ENCODE measurements at regions not wholly inside any gene's neighbourhood (a gene's known extent, or its start where the extent isn't known, plus 50 kb on each side); places are given as distances from the start of the nearest gene placed in this dataset.

- no peaks in the 10 kb centered on the region for H3K36me3 ChIP-seq (ENCODE audit: control insufficient read depth in 2 of 3, insufficient read depth in 3 of 3, low read length in 3 of 3)
- H3K27ac ChIP-seq (ENCODE audit: low read depth in 2 of 2, low read length in 2 of 2) = no peak overlapping the region
- DNase-seq (no peak), FAIRE-seq (no peak)
- intact Hi-C loops (cut with DNase I) = no loop called here
- no peaks in the 10 kb centered on the region for H3K27me3 ChIP-seq (ENCODE audit: control insufficient read depth, insufficient read depth, low read length)
- peaks cover 0 to 5% (median 0%) of the 10 kb centered on the region in 3 donors for H3K9me3 ChIP-seq (ENCODE audit: control insufficient read depth in 2 of 3, insufficient read depth in 1 of 3, low read length in 3 of 3)
- H3K4me3 ChIP-seq (ENCODE audit: low read length in 3 of 3) = no peak overlapping the region
- H3K9ac ChIP-seq (ENCODE audit: low read length in 3 of 3) = no peak overlapping the region
- no peak for TF ChIP-seq CTCF (IDR thresholded peaks at IDR 0.05; ENCODE audit: borderline replicate concordance, extremely low read depth, insufficient read depth)
- H3K4me1 ChIP-seq (ENCODE audit: control insufficient read depth in 2 of 3, insufficient read depth in 2 of 3, low read depth in 1 of 3, low read length in 3 of 3) = no peaks in the 10 kb centered on the region
These were observed 488.3 kb downstream of the ANKRD50 start for GRCh38 chr4:124224256-124224655.

- no peak for DNase-seq
- no peak for TF ChIP-seq CTCF (IDR thresholded peaks at IDR 0.05; ENCODE audit: borderline replicate concordance, extremely low read depth, insufficient read depth)
- Histone ChIP-seq H3K27ac (ENCODE audit: low read depth in 2 of 2, low read length in 2 of 2) (no peak overlapping the region), H3K36me3 (ENCODE audit: control insufficient read depth in 2 of 3, insufficient read depth in 3 of 3, low read length in 3 of 3) (no peaks in the 10 kb centered on the region), H3K9me3 (ENCODE audit: control insufficient read depth in 2 of 3, insufficient read depth in 1 of 3, low read length in 3 of 3) (peaks cover 0 to 5% (median 0%) of the 10 kb centered on the region in 3 donors), H3K4me3 (ENCODE audit: low read length in 3 of 3) (no peak overlapping the region), H3K4me1 (ENCODE audit: control insufficient read depth in 2 of 3, insufficient read depth in 2 of 3, low read depth in 1 of 3, low read length in 3 of 3) (no peaks in the 10 kb centered on the region), H3K9ac (ENCODE audit: low read length in 3 of 3) (no peak overlapping the region), H3K27me3 (ENCODE audit: control insufficient read depth, insufficient read depth, low read length) (no peaks in the 10 kb centered on the region)
- no peak for FAIRE-seq
- intact Hi-C loops (cut with DNase I) = no loop called here
These were observed 484.6 kb downstream of the ANKRD50 start for GRCh38 chr4:124227981-124228380.

- DNase-seq (no peak), FAIRE-seq (no peak)
- Histone ChIP-seq H3K27me3 (ENCODE audit: control insufficient read depth, insufficient read depth, low read length) (no peaks in the 10 kb centered on the region), H3K4me3 (ENCODE audit: low read length in 3 of 3) (no peak overlapping the region), H3K9me3 (ENCODE audit: control insufficient read depth in 2 of 3, insufficient read depth in 1 of 3, low read length in 3 of 3) (peaks cover 0 to 5% (median 0%) of the 10 kb centered on the region in 3 donors), H3K36me3 (ENCODE audit: control insufficient read depth in 2 of 3, insufficient read depth in 3 of 3, low read length in 3 of 3) (no peaks in the 10 kb centered on the region), H3K27ac (ENCODE audit: low read depth in 2 of 2, low read length in 2 of 2) (no peak overlapping the region), H3K9ac (ENCODE audit: low read length in 3 of 3) (no peak overlapping the region), H3K4me1 (ENCODE audit: control insufficient read depth in 2 of 3, insufficient read depth in 2 of 3, low read depth in 1 of 3, low read length in 3 of 3) (no peaks in the 10 kb centered on the region)
- intact Hi-C loops (cut with DNase I) = no loop called here
- TF ChIP-seq CTCF (IDR thresholded peaks at IDR 0.05; ENCODE audit: borderline replicate concordance, extremely low read depth, insufficient read depth) = no peak
These were observed 482.3 kb downstream of the ANKRD50 start for GRCh38 chr4:124230268-124230667.

- Histone ChIP-seq H3K4me1 (ENCODE audit: control insufficient read depth in 2 of 3, insufficient read depth in 2 of 3, low read depth in 1 of 3, low read length in 3 of 3) (no peaks in the 10 kb centered on the region), H3K27ac (ENCODE audit: low read depth in 2 of 2, low read length in 2 of 2) (no peak overlapping the region), H3K9ac (ENCODE audit: low read length in 3 of 3) (no peak overlapping the region), H3K4me3 (ENCODE audit: low read length in 3 of 3) (no peak overlapping the region), H3K27me3 (ENCODE audit: control insufficient read depth, insufficient read depth, low read length) (no peaks in the 10 kb centered on the region), H3K36me3 (ENCODE audit: control insufficient read depth in 2 of 3, insufficient read depth in 3 of 3, low read length in 3 of 3) (no peaks in the 10 kb centered on the region), H3K9me3 (ENCODE audit: control insufficient read depth in 2 of 3, insufficient read depth in 1 of 3, low read length in 3 of 3) (no peaks in the 10 kb centered on the region)
- no peak for FAIRE-seq
- TF ChIP-seq CTCF (IDR thresholded peaks at IDR 0.05; ENCODE audit: borderline replicate concordance, extremely low read depth, insufficient read depth) = no peak
- intact Hi-C loops (cut with DNase I) = no loop called here
- no peak for DNase-seq
These were observed 477.8 kb downstream of the ANKRD50 start for GRCh38 chr4:124234771-124235170.
